HepG2 (cell line): ENCODE measurements at regions not wholly inside any gene's neighbourhood (a gene's known extent, or its start where the extent isn't known, plus 50 kb on each side); places are given as distances from the start of the nearest gene placed in this dataset.

Experiments used
- ATAC-seq: fragments of 200-7000 bp; cut with Tn5 transposase; 3 replicates; pipeline ENCODE4 v1.9.1; 2020; ENCODE audit warnings: mild to moderate bottlenecking, moderate library complexity
- BruUV-seq: library from RNA; stranded (reverse); fragments of 400-500 nt; replicated peaks from 2 replicates; lab custom pipeline; 2021; lab: Mats Ljungman, UMichigan
- CTCF ChIA-PET: fragments of 300-600 bp; formaldehyde crosslinking; extraction: SDS; loops from one replicate; lab custom pipeline; 2021; ENCODE audit warnings: low total read pairs, inconsistent platforms, low intra/inter-chr PET ratio; lab: Yijun Ruan, JAX
- POLR2A ChIA-PET: fragments of 350-600 bp; sonication (Branson Sonifier 250); formaldehyde crosslinking; loops from one replicate; lab custom pipeline; 2020; ENCODE audit warnings: antibody characterized with exemption, inconsistent platforms; lab: Yijun Ruan, JAX
- DNase-seq: peaks from one replicate; pipeline ENCODE4 v3.0.0-alpha.2; 2015; ENCODE audit warnings: low spot score
- FAIRE-seq: peaks from 3 replicates; lab custom pipeline; 2011; peaks lifted over from hg19 to GRCh38; lab: Jason Lieb, UNC
- H2AFZ ChIP-seq: one replicate; pipeline ENCODE4 v1.6.1; 2011; ENCODE audit warnings: low read length, inconsistent platforms
- H3K27ac ChIP-seq: fragments of 300-600 bp; 3 replicates; pipeline ENCODE4 v1.8.0; 2011; ENCODE audit warnings: mixed run types, mild to moderate bottlenecking, mixed read lengths, low read length, inconsistent platforms; ENCODE audit not compliant: insufficient read depth; ENCODE audit errors: extremely low read length
- H3K27me3 ChIP-seq, 2 experiments: fragments of 200-600 bp in 1 of 2; 2 replicates in 1 of 2; 3 replicates in 1 of 2; pipeline versions ENCODE4 v1.6.0 to v1.8.0; 2011; ENCODE audit warnings: low read length in 2 of 2, mild to moderate bottlenecking in 2 of 2, moderate library complexity in 2 of 2, inconsistent platforms in 1 of 2; ENCODE audit not compliant: insufficient read depth in 2 of 2, control insufficient read depth in 1 of 2
- H3K36me3 ChIP-seq, 2 experiments: fragments of 200-600 bp in 1 of 2; replicated peaks in 1 of 2; 2 replicates in 1 of 2; 3 replicates in 1 of 2; pipeline versions ENCODE4 v1.5.1 to v1.8.0; 2011; ENCODE audit warnings: low read length in 2 of 2, inconsistent platforms in 1 of 2; ENCODE audit not compliant: insufficient read depth in 2 of 2, control insufficient read depth in 1 of 2
- H3K4me1 ChIP-seq: 2 replicates; pipeline ENCODE4 v1.5.1; 2012; ENCODE audit warnings: low read length, inconsistent platforms; ENCODE audit not compliant: insufficient read depth
- H3K4me2 ChIP-seq: 2 replicates; pipeline ENCODE4 v1.6.0; 2011; ENCODE audit warnings: low read depth, low read length, inconsistent platforms
- H3K4me3 ChIP-seq, 3 experiments: fragments of 200-600 bp in 1 of 3; sonication (generic), shearing (Covaris generic) in 1 of 3; replicated peaks in 1 of 3; 2 replicates each; pipeline ENCODE4 v1.5.1; 2011 to 2016; ENCODE audit warnings: low read length in 3 of 3, inconsistent platforms in 2 of 3, low read depth in 2 of 3, mild to moderate bottlenecking in 2 of 3, control low read depth in 1 of 3, mixed read lengths in 1 of 3; ENCODE audit not compliant: insufficient read depth in 1 of 3
- H3K79me2 ChIP-seq: one replicate; pipeline ENCODE4 v1.6.1; 2011; ENCODE audit warnings: low read length, inconsistent platforms; ENCODE audit not compliant: insufficient read depth
- H3K9ac ChIP-seq: 2 replicates; pipeline ENCODE4 v1.6.0; 2011; ENCODE audit warnings: mild to moderate bottlenecking, low read depth, low read length, inconsistent platforms; ENCODE audit not compliant: insufficient read depth
- H3K9me3 ChIP-seq: 2 replicates; pipeline ENCODE4 v1.5.1; 2012; ENCODE audit warnings: mild to moderate bottlenecking, low read length
- H4K20me1 ChIP-seq: 2 replicates; pipeline ENCODE4 v1.6.0; 2011; ENCODE audit warnings: inconsistent platforms, mild to moderate bottlenecking, low read length, moderate library complexity; ENCODE audit not compliant: insufficient read depth
- AHR ChIP-seq: IDR thresholded peaks from 2 replicates; pipeline ENCODE4 v1.6.1; 2018; ENCODE audit warnings: missing genetic modification reagents, missing compliant biosample characterization
- ETV5 ChIP-seq: IDR thresholded peaks from 2 replicates; pipeline ENCODE4 v1.6.1; 2018; ENCODE audit warnings: missing biosample characterization, missing genetic modification reagents, inconsistent platforms, borderline replicate concordance
- HOXA5 ChIP-seq: sonication (generic); formaldehyde crosslinking; IDR thresholded peaks from 2 replicates; pipeline ENCODE4 v1.4.0; 2020; ENCODE audit warnings: missing genetic modification reagents
- HOXD1 ChIP-seq: sonication (generic); formaldehyde crosslinking; IDR thresholded peaks from 2 replicates; pipeline ENCODE4 v1.5.0; 2020; ENCODE audit warnings: missing genetic modification reagents
- IRF2 ChIP-seq: IDR thresholded peaks from 2 replicates; pipeline ENCODE4 v1.6.1; 2018; ENCODE audit warnings: missing genetic modification reagents, missing compliant biosample characterization
- JUN ChIP-seq: sonication (generic); formaldehyde crosslinking; IDR thresholded peaks from 2 replicates; pipeline ENCODE4 v1.4.0; 2020; ENCODE audit warnings: mild to moderate bottlenecking, missing genetic modification reagents
- MIER3 ChIP-seq: IDR thresholded peaks from 2 replicates; pipeline ENCODE4 v1.6.1; 2016; ENCODE audit warnings: missing compliant biosample characterization, borderline replicate concordance
- MLX ChIP-seq: IDR thresholded peaks from 2 replicates; pipeline ENCODE4 v1.6.1; 2016
- TEAD3 ChIP-seq: optimal IDR thresholded peaks from 2 replicates; pipeline ENCODE3; 2016; ENCODE audit warnings: borderline replicate concordance
- TFAP4 ChIP-seq: sonication (generic); IDR thresholded peaks from 2 replicates; pipeline ENCODE4 v1.6.1; 2016; ENCODE audit warnings: low read depth, borderline replicate concordance
- THRA ChIP-seq: sonication (generic); formaldehyde crosslinking; IDR thresholded peaks from 2 replicates; pipeline ENCODE4 v1.4.0; 2020; ENCODE audit warnings: missing genetic modification reagents, borderline replicate concordance
- U2AF2 ChIP-seq: fragments of 200-400 bp; formaldehyde crosslinking; IDR thresholded peaks from 2 replicates; pipeline ENCODE4 v1.6.1; 2017; ENCODE audit warnings: low read depth, mild to moderate bottlenecking, low read length
- ZBTB2 ChIP-seq: sonication (generic); formaldehyde crosslinking; IDR thresholded peaks from 2 replicates; pipeline ENCODE4 v1.8.0; 2022; ENCODE audit warnings: low read depth, missing genetic modification reagents
- ZBTB33 ChIP-seq: sonication (generic); formaldehyde crosslinking; IDR thresholded peaks from 2 replicates; pipeline ENCODE4 v1.4.0; 2020; ENCODE audit warnings: missing genetic modification reagents
- ZNF20 ChIP-seq: sonication (generic); formaldehyde crosslinking; IDR thresholded peaks from 2 replicates; pipeline ENCODE4 v1.4.0; 2020; ENCODE audit warnings: mild to moderate bottlenecking, moderate library complexity, missing genetic modification reagents
- ZNF343 ChIP-seq: sonication (generic); formaldehyde crosslinking; IDR thresholded peaks from 2 replicates; pipeline ENCODE4 v1.4.0; 2020; ENCODE audit warnings: mild to moderate bottlenecking, missing genetic modification reagents
- ZNF577 ChIP-seq: sonication (generic); formaldehyde crosslinking; IDR thresholded peaks from 2 replicates; pipeline ENCODE4 v1.4.0; 2020; ENCODE audit warnings: mild to moderate bottlenecking, low read depth, missing genetic modification reagents, borderline replicate concordance
- ZUFSP ChIP-seq: sonication (generic); formaldehyde crosslinking; IDR thresholded peaks from 2 replicates; pipeline ENCODE4 v1.9.0; 2021; ENCODE audit warnings: missing genetic modification reagents, mild to moderate bottlenecking, borderline replicate concordance
- WGBS: methylation state at CpG from one replicate; pipeline ENCODE4 v1.1.6; 2017; ENCODE audit warnings: low lambda C conversion rate; 5-methylcytosine and 5-hydroxymethylcytosine counted together
- in situ Hi-C: cut with HindIII; loops from 2 replicates; pipeline ENCODE4 v1.10.0; 2017; ENCODE audit warnings: low pct_unique_long_range_greater_than_20kb; ENCODE audit not compliant: extremely low pct_ligation_motif_present
- intact Hi-C: fragments of 100-400 bp; cut with micrococcal nuclease; formaldehyde crosslinking; loops from one replicate; pipeline ENCODE4 v1.10.0; 2022; ENCODE audit not compliant: unreplicated experiment

GRCh38 chr2:56086336-56086735 is 97.5 kb upstream of the CCDC85A start:
- no peak for FAIRE-seq
- no peaks in the 10 kb centered on the region for H3K36me3 ChIP-seq
- BruUV-seq, result no TSS peak
- in situ Hi-C loops (no loop called here), intact Hi-C loops (no loop called here)
- no peaks in the 10 kb centered on the region for H3K9me3 ChIP-seq
- ATAC-seq, result no peak
- H3K9ac ChIP-seq, result no peak overlapping the region
- POLR2A ChIA-PET, result no interaction called here
- no peaks in the 10 kb centered on the region for H4K20me1 ChIP-seq
- no peaks in the 10 kb centered on the region; a peak in 1 of 5 replicates for H3K27me3 ChIP-seq
- H3K4me1 ChIP-seq, result no peaks in the 10 kb centered on the region
- no peaks in the 10 kb centered on the region for H3K79me2 ChIP-seq
- TF ChIP-seq ETV5 (CRISPR knock-in tag), result no peak
- TF ChIP-seq ZNF343 (CRISPR knock-in tag), result no peak
- TF ChIP-seq U2AF2, result no peak
- no peak for TF ChIP-seq HOXA5
- TF ChIP-seq ZNF577 (CRISPR knock-in tag), result no peak
- TF ChIP-seq AHR, result no peak
- no peak for TF ChIP-seq TFAP4
- TF ChIP-seq HOXD1, result no peak
- no peak for TF ChIP-seq ZBTB2 (CRISPR knock-in tag)
- TF ChIP-seq IRF2 (CRISPR knock-in tag), result no peak
- no peak for TF ChIP-seq MIER3 (CRISPR knock-in tag)
- TF ChIP-seq TEAD3 (CRISPR knock-in tag), result no peak
- no peak for TF ChIP-seq THRA (CRISPR knock-in tag)
- no peak for TF ChIP-seq MLX (CRISPR knock-in tag)
- TF ChIP-seq ZUFSP (CRISPR knock-in tag), result no peak
- no peak for TF ChIP-seq ZNF20 (CRISPR knock-in tag)
- no peak for TF ChIP-seq ZBTB33 (CRISPR knock-in tag)
- no peak for TF ChIP-seq JUN (CRISPR knock-in tag)
- TF ChIP-seq, all 625 proteins: peak for 0
- WGBS, result 11% methylated on average over 7 of the region's 7 CpGs
- H3K4me2 ChIP-seq, result no peak overlapping the region
- no peak for DNase-seq
- CTCF ChIA-PET, result no interaction called here
- no peak overlapping the region for H3K4me3 ChIP-seq
- no peak overlapping the region for H3K27ac ChIP-seq
- no peak overlapping the region for H2AFZ ChIP-seq
